Endodermal cell (in vitro differentiated cells): ENCODE measurements at regions not wholly inside any gene's neighbourhood (a gene's known extent, or its start where the extent isn't known, plus 50 kb on each side); places are given as distances from the start of the nearest gene placed in this dataset.
A peak's percentile ranks its signal among the peaks of the same experiment; 100 is the strongest.

Experiments
- DNase-seq: peaks from one replicate; pipeline ENCODE4 v3.0.0-alpha.2; 2017
- H3K27ac ChIP-seq: 2 replicates; pipeline ENCODE4 v1.5.1; 2013; ENCODE audit warnings: mild to moderate bottlenecking, low read depth, low read length, moderate library complexity
- H3K27me3 ChIP-seq: 2 replicates; pipeline ENCODE4 v1.6.1; 2013; ENCODE audit warnings: mild to moderate bottlenecking, low read length, moderate library complexity; ENCODE audit not compliant: insufficient read depth, control insufficient read depth, poor library complexity, severe bottlenecking
- H3K36me3 ChIP-seq: 2 replicates; pipeline ENCODE4 v1.7.0; 2013; ENCODE audit warnings: mild to moderate bottlenecking, low read length, moderate library complexity; ENCODE audit not compliant: control insufficient read depth, insufficient read depth
- H3K4me1 ChIP-seq: one replicate; pipeline ENCODE4 v1.7.0; 2013; ENCODE audit warnings: low read length; ENCODE audit not compliant: control insufficient read depth, insufficient read depth
- H3K4me3 ChIP-seq: 2 replicates; pipeline ENCODE4 v1.5.1; 2013; ENCODE audit warnings: mild to moderate bottlenecking, low read length, moderate library complexity
- H3K9ac ChIP-seq: 2 replicates; pipeline ENCODE4 v1.6.1; 2013; ENCODE audit warnings: mild to moderate bottlenecking, low read length, moderate library complexity; ENCODE audit not compliant: poor library complexity, severe bottlenecking; ENCODE audit errors: extremely low read depth
- H3K9me3 ChIP-seq: 2 replicates; pipeline ENCODE4 v1.6.1; 2013; ENCODE audit warnings: mild to moderate bottlenecking, low read length, moderate library complexity; ENCODE audit not compliant: control insufficient read depth
- H3K27ac Mint-ChIP-seq: 2 replicates; pipeline ENCODE4 v1.8.0; 2020; ENCODE audit warnings: mixed read lengths
- H3K27me3 Mint-ChIP-seq: 2 replicates; pipeline ENCODE4 v1.8.0; 2021; ENCODE audit warnings: mild to moderate bottlenecking, mixed read lengths; ENCODE audit not compliant: insufficient read depth
- H3K36me3 Mint-ChIP-seq: 2 replicates; pipeline ENCODE4 v1.8.0; 2020; ENCODE audit warnings: low read depth, mixed read lengths
- H3K4me1 Mint-ChIP-seq: 2 replicates; pipeline ENCODE4 v1.8.0; 2020; ENCODE audit warnings: mixed read lengths
- H3K4me3 Mint-ChIP-seq: 2 replicates; pipeline ENCODE4 v1.8.0; 2020; ENCODE audit warnings: mild to moderate bottlenecking, moderate library complexity, mixed read lengths
- H3K9me3 Mint-ChIP-seq: 2 replicates; pipeline ENCODE4 v1.8.0; 2020; ENCODE audit warnings: mild to moderate bottlenecking, mixed read lengths
- WGBS, 2 experiments: methylation state at CpG; one replicate each; pipeline versions ENCODE4 v1.1.5 to v1.1.7; 2013; ENCODE audit warnings: missing lambda C conversion rate in 2 of 2, mixed read lengths in 1 of 2; ENCODE audit not compliant: insufficient coverage in 1 of 2, insufficient read length in 1 of 2; 5-methylcytosine and 5-hydroxymethylcytosine counted together
- TF ChIP-seq, protein P1 (sequence below): fragments of 200-600 bp; sonication (generic); conservative IDR thresholded peaks from 2 replicates; pipeline ENCODE4 v1.5.0; 2021; ENCODE audit warnings: antibody characterized with exemption, mild to moderate bottlenecking

DNA sequence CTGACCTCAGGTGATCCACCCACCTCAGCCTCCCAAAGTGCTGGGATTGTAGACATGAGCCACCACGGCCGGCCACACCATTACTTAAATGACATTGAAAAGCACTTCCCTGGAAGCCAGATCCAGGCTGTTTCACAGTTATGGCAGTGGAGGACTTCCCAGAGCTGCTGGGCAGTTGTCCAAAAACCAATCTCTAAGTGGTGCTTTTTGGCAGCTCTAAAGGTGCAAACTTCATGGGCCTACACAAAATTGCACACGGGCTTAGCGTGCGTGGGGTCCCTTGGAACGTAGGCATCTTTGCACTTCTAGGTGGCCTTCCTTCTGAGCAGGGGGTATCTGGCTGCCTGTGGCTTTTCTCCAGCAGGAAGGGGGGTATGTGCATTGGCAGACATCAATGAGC lies 172.3 kb downstream of the SHOX start:
- no peaks in the 10 kb centered on the region for H3K9me3 ChIP-seq
- no peak overlapping the region for H3K9ac ChIP-seq
- Mint-ChIP-seq H3K9me3 (peaks cover 4% of the 10 kb centered on the region), H3K4me3 (no peak overlapping the region), H3K27ac (no peak overlapping the region), H3K36me3 (no peaks in the 10 kb centered on the region), H3K4me1 (peaks cover 13% of the 10 kb centered on the region), H3K27me3 (no peaks in the 10 kb centered on the region)
- TF ChIP-seq, protein P1, sequence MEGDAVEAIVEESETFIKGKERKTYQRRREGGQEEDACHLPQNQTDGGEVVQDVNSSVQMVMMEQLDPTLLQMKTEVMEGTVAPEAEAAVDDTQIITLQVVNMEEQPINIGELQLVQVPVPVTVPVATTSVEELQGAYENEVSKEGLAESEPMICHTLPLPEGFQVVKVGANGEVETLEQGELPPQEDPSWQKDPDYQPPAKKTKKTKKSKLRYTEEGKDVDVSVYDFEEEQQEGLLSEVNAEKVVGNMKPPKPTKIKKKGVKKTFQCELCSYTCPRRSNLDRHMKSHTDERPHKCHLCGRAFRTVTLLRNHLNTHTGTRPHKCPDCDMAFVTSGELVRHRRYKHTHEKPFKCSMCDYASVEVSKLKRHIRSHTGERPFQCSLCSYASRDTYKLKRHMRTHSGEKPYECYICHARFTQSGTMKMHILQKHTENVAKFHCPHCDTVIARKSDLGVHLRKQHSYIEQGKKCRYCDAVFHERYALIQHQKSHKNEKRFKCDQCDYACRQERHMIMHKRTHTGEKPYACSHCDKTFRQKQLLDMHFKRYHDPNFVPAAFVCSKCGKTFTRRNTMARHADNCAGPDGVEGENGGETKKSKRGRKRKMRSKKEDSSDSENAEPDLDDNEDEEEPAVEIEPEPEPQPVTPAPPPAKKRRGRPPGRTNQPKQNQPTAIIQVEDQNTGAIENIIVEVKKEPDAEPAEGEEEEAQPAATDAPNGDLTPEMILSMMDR, result no peak
- peaks cover 3% of the 10 kb centered on the region for H3K4me1 ChIP-seq
- no peaks in the 10 kb centered on the region for H3K27me3 ChIP-seq
- DNase-seq, result peak; percentile 24
- no peak overlapping the region for H3K4me3 ChIP-seq
- H3K27ac ChIP-seq, result no peak overlapping the region
- no peaks in the 10 kb centered on the region for H3K36me3 ChIP-seq
- WGBS, 2 experiments, result 88 to 98% methylated on average over 4 to 6 of the region's 6 CpGs

DNA sequence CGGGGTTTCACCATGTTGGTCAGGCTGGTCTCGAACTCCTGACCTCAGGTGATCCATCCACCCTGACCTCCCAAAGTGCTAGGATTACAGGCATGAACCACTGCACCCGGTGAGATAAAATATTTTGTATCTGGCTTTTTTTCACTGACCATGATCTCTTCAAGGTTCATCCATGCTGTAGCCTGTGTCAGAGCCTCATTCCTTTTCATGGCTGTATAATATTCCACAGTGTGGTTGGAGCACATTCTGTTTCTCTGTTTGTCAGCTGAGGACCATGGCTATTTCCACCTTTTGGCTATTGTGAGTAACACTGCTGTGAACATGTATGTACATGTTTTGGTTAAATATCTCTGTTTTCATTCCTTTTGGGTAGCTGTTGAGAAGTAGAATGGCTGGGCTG lies 169.2 kb downstream of the SHOX start:
- Histone ChIP-seq H3K27ac (no peak overlapping the region), H3K4me3 (no peak overlapping the region), H3K36me3 (no peaks in the 10 kb centered on the region), H3K27me3 (no peaks in the 10 kb centered on the region), H3K9ac (no peak overlapping the region), H3K4me1 (no peaks in the 10 kb centered on the region), H3K9me3 (no peaks in the 10 kb centered on the region)
- Mint-ChIP-seq H3K27ac (no peak overlapping the region), H3K36me3 (no peaks in the 10 kb centered on the region), H3K4me1 (no peaks in the 10 kb centered on the region), H3K27me3 (no peaks in the 10 kb centered on the region), H3K9me3 (peaks cover 4% of the 10 kb centered on the region), H3K4me3 (no peak overlapping the region)
- TF ChIP-seq, protein P1, result no peak
- peak; percentile 1 for DNase-seq
- WGBS, 2 experiments, result 80 to 95% methylated on average over 2 to 3 of the region's 3 CpGs

DNA sequence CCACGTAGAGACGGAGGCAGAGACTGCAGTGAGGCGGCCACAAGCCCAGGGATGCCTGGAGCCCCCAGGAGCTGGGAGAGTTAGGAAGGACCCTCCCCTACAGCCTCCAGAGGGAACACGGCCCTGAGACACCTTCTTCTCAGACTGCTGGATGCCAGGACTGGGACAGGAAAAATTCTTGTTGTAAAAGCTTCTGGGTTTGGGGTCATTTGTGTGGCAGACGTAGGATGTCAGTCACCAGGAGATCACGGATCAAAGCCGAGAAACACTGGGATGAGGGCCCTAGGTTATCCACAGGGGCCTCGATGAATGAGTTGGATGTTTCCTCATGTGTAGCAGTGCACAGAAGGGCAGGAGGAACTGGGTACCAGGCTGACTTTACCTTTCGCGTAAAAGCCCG lies 163.7 kb downstream of the SHOX start:
- H3K27ac ChIP-seq, result no peak overlapping the region
- H3K27me3 ChIP-seq, result peaks cover 21% of the 10 kb centered on the region
- no peak overlapping the region for H3K4me3 Mint-ChIP-seq
- H3K9me3 ChIP-seq, result no peaks in the 10 kb centered on the region
- peaks cover 3% of the 10 kb centered on the region for H3K4me1 ChIP-seq
- no peaks in the 10 kb centered on the region for H3K36me3 ChIP-seq
- peak; percentile 41 for DNase-seq
- no peak overlapping the region for H3K27ac Mint-ChIP-seq
- 90 to 95% methylated on average over 8 to 11 of the region's 11 CpGs for WGBS, 2 experiments
- H3K27me3 Mint-ChIP-seq, result peaks cover 33% of the 10 kb centered on the region
- H3K4me3 ChIP-seq, result no peak overlapping the region
- H3K9ac ChIP-seq, result no peak overlapping the region
- TF ChIP-seq, protein P1, result no peak
- H3K4me1 Mint-ChIP-seq, result peaks cover 17% of the 10 kb centered on the region
- H3K9me3 Mint-ChIP-seq, result no peaks in the 10 kb centered on the region
- H3K36me3 Mint-ChIP-seq, result no peaks in the 10 kb centered on the region
